ENCODE measurements at regions not wholly inside any gene's neighbourhood (a gene's known extent, or its start where the extent isn't known, plus 50 kb on each side); places are given as distances from the start of the nearest gene placed in this dataset.

DNA sequence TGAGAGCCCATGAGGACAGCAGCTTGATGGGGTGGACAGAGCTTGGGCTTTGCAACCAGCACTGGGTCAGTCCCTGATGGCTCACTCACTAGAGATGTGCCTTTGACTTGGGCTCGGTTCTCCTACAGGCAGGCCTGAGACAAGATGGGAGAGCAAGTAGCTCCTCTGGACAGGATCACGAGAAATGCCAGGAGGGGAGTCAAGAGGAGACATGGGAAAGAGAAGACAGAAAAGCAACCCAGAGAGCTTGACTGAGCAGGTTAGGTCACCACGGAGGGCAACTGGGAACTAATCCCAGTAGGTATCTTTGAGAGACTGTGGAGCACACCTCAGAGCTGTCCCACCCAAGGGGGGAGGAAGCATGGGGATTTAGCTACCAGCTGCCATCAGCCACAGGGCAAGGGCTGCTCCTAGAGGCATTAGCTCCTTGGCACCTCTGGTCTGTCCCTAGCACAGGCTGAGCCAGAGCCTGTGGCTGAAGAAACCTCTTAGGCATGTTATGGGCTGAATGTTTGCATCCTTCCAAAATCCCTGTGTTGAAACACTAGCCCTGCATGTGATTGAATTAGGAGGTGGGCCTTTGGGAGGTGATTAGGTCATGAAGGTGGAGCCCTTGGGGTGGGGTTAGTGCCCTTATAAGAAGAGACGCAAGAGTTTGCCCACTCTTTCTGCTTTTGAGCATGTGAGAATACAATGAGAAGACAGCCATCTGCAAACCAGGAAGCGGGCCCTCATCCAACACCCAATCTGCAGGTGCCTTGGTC is 145.6 kb downstream of the SMIM20 start:
- TF ChIP-seq POLR2A (IDR thresholded peaks at IDR 0.05), result no peak
- no peak for TF ChIP-seq CTCF (IDR thresholded peaks at IDR 0.05)
